ENCODE measurements at regions not wholly inside any gene's neighbourhood (a gene's known extent, or its start where the extent isn't known, plus 50 kb on each side); places are given as distances from the start of the nearest gene placed in this dataset.

DNA sequence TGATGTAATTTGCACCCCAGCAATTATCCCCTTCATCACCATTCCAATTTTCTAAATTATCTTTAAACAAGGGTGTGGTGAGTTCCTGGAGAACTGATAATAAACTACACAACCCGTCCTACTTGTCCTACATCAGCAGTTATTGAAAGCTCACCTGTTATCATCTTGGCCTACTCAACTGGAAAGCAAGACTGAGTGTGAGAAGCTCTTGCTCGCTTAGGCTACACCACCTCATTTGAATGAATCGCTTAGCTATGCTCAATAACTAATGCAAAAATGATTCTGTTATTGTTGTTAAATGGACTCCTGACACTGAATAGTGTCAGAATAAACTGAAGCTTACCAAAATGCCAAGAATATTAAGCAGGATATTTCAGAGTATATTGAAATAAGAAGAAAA, 115.4 kb upstream of the BTG1 start:
- TF ChIP-seq CTCF (conservative IDR thresholded peaks at IDR 0.05) (no peak), ZFX (IDR thresholded peaks at IDR 0.05) (no peak)
